ENCODE measurements at regions not wholly inside any gene's neighbourhood (a gene's known extent, or its start where the extent isn't known, plus 50 kb on each side); places are given as distances from the start of the nearest gene placed in this dataset.

DNA sequence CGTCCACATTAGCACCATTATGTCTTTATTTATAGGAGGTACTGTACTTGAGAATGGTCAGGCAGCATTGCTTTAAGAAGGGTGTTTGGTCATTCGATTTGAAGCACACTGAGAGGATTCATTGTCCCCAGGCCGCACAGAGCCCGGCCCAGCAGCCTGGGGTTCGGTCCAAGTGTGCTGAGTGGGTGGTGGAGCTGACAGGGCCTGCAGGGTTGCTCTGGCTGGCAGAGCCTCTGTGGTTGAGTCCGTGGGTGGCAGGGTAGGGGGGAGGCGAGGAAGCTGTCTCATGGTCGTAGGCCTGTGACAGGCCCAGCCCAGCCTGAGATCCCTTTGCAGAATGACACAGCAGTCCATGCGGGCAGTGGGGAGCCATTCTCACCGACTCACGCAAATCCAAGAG is 227.7 kb upstream of the TOPAZ1 start:
- TF ChIP-seq EZH2 (IDR thresholded peaks at IDR 0.05; ENCODE audit: borderline replicate concordance), result no peak
- TF ChIP-seq, protein P1, sequence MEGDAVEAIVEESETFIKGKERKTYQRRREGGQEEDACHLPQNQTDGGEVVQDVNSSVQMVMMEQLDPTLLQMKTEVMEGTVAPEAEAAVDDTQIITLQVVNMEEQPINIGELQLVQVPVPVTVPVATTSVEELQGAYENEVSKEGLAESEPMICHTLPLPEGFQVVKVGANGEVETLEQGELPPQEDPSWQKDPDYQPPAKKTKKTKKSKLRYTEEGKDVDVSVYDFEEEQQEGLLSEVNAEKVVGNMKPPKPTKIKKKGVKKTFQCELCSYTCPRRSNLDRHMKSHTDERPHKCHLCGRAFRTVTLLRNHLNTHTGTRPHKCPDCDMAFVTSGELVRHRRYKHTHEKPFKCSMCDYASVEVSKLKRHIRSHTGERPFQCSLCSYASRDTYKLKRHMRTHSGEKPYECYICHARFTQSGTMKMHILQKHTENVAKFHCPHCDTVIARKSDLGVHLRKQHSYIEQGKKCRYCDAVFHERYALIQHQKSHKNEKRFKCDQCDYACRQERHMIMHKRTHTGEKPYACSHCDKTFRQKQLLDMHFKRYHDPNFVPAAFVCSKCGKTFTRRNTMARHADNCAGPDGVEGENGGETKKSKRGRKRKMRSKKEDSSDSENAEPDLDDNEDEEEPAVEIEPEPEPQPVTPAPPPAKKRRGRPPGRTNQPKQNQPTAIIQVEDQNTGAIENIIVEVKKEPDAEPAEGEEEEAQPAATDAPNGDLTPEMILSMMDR (IDR thresholded peaks at IDR 0.05; ENCODE audit: poor library complexity), result no peak

All from hepatocyte (in vitro differentiated cells).